HG03575 (cell line): ENCODE measurements at regions not wholly inside any gene's neighbourhood (a gene's known extent, or its start where the extent isn't known, plus 50 kb on each side); places are given as distances from the start of the nearest gene placed in this dataset.
"Not testable (repeated sequence)": the region's sequence is repeated elsewhere in the genome, so short reads cannot be mapped to it uniquely, and the experiment has no call there.

Source experiments
- ATAC-seq: cut with Tn5 transposase; IDR thresholded peaks from one replicate; pipeline ENCODE4 v1.9.1; 2021; ENCODE audit not compliant: unreplicated experiment, insufficient number of reproducible peaks, low FRiP score; ENCODE audit errors: extremely low read depth

DNA sequence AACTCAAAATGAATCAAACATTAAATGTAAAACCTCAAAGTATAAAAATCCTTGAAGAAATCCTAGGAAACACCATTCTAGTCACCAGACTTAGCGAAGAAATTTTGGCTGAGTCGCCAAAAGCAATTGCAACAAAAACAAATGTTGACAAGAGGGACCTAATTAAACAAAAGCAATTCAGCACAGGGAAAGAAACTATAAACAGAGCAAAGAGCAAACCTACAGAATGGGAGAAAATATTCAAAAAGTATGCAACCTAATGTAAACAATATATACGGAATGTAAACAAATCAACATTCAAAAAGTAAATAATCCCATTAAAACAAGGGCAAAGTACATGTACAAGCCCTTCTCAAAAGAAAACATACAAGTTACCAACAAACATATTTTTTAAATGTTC, 974.7 kb downstream of the TRAM1L1 start:
- ATAC-seq: no peak

DNA sequence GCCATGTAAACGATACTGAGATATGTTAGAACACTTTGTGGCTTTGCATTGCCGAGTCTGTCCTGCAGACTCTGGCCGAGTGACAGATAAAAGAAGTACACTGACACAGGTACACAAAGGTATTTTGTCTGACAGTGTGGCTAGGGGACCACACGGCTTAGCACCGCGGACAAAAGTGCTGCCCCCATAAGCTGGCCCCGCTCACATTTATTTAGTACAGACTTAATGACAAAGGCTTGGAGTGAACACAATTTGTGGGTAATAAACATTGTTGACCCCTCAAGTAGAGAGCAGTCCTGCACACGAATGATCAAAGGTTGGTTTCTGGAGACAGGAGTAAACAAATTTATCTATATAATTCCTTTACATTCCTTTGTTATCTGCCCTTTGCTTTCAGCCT, 976.8 kb downstream of the TRAM1L1 start:
- no peak for ATAC-seq

DNA sequence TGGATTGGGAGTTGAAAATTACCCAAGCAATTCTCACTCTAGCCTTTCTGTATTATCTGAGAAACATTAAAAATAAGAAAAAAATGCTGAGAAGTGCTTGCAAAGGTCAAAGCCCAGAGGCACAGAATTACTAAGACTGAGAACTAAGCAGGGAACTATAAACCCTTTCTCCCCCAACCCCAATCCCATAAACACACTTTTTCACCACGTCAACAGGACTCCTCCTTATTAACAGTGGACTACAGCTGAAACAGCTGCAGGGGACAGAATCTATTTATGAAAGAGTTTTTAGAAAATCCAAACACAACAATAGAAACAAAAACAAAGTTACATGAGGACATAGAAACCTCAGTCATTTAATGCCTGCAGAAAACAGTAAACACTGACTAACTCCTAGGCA, 984.1 kb downstream of the TRAM1L1 start:
- no peak for ATAC-seq

DNA sequence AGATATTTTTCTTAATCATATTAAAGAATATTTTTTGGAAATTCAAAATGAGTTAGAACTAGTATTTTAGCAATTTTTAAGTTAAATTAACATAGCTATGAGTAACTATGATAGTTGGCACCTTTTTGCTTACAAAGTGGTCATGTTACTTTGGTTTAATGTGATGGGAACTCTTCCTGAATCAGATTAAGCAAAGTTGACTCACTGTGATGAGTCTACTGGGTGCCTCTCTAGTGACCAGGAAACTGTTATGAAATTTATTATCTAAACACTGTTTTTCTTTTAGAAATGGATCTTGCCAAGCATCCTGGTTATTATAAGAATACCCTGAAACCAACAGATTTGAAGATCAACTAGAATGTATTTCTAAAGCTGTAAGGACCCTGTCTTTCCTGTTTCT, 985.8 kb downstream of the TRAM1L1 start:
- ATAC-seq: no peak

DNA sequence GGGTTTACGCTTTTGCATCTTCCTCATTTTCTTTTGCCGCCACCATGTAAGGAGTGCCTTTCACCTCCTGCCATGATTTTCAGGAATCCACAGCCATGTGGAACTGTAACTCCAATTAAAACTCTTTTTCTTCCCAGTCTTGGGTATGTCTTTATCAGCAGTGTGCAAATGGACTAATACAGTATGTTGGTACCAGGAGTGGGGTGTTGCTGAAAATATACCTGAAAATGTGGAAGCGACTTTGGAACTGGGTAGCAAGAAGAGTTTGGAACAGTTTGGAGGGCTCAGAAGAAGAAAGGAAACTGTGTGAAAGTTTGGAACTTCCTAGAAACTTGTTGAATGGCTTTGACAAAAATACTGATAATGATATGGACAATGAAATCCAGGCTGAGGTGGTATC, 983.9 kb upstream of the NDST4 start:
- ATAC-seq: not testable (repeated sequence)

DNA sequence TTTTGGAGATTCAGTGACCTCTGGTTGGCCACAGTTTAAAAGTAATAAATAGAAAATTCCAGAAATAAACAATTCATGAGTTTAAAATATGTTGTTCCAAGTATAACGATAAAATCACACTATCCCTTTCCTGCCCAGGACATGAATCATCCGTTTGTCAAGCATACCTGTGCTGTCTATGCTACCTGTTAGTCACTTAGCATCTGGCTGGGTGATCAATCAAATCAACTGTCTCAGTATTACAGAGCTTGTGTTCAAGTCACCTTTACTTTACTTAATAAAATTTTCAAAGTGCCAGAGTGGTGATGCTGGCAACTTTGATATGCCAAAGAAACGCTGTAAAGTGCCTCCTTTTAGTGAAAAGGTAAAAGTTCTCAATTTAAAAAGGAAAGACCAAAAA, 979.5 kb upstream of the NDST4 start:
- no peak for ATAC-seq

DNA sequence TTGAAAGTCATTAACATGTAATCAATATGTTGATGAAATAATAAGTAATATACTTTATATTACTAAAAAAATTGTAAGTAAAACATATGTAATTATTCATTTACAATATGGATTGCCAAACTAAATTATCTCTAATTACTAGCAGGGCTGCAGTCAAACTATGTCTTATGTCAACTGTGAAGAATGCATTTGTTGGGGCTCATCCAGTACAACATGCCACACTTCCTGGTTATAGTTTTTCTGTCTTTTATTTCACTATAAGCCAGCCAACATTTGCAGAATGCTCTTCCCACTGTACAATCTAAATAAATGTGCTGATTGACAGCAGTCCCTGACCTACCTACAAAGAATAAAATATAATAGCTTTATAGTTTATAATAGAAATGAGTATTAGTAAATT, 975.4 kb upstream of the NDST4 start:
- no peak for ATAC-seq

DNA sequence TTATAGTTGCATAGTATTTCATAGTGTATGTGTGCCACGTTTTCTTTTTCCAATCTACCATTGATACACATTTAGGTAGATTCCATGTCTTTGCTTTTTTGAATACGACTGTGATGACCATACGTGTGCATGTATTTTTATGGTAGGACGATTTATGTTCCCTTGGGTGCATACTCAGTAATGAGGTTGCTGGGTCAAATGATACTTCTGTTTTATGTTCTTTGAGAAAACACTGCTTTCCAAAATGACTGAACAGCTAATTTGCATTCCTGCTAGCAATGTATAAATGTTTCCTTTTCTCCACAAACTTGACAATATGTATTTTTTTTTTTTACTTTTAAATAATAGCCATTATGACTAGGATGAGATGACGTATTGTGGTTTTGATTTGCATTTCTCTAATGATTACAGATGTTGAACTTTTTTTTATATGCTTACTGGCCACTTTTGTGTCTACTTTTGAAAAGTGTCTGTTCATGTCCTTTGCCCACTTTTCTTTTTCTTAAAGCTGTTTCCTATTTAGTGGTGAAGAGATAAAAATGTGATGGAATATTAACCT, 969.5 kb upstream of the NDST4 start:
- no peak for ATAC-seq

DNA sequence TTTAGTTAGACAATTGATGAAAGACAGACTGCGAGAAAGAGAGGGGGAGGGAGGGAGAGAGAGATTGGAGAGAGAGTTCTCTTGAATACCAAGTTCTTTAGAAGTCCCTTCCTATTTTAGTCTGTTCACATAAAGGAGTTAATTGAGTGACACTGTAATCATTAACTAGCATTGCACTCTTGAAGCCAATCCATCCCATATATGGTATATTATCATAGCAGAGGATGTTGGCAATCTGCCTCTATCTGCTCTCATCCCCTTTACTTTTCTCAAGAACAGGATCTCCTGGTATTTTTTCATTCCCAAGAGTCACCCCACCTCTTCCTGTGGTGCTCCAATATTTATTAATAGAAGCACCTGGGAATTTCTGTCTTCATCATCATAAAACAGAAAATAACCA, 959.6 kb upstream of the NDST4 start:
- no peak for ATAC-seq

DNA sequence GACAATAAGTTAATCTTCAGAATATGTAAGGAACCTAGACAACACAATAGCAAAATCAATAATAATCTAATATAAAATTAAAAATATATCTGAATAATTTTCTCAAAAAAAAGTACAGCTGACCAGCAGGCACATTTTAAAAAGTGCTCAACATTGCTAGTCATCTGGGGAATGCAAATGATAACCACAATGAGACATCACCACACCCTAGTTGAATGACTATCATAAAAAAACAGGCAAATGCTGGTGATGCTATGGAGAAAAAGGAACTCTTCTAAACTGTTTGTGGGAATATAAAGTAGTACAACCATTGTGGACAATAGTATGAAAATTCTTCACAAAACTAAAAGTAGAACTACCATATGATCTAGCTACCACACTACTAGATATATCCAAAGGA, 956.9 kb upstream of the NDST4 start:
- no peak for ATAC-seq

DNA sequence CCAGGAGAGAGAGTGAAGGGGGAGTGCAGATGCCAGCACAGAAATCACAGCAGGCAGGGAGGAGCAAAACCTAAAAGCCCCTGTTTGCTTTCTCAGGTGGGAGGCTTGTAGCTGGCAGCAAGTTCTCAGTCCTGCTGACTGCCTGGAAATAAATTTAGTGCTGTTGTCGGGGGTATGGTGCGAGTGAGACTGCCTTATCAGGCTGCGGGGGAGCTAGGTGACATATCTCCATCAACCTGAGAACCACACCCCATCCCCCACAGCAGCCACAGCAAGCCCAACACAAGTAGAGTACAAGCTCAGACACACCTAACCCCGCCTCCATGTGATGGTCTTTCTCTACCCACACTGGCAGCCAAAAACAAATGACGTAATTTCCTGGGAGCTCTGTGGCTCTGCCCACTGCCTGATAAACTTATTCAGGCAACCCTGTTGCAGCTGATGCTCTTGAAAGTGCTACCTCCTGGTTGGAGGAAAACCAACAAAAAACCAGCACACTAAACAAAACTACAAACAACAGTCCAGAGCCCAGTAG, 953.4 kb upstream of the NDST4 start:
- no peak for ATAC-seq

DNA sequence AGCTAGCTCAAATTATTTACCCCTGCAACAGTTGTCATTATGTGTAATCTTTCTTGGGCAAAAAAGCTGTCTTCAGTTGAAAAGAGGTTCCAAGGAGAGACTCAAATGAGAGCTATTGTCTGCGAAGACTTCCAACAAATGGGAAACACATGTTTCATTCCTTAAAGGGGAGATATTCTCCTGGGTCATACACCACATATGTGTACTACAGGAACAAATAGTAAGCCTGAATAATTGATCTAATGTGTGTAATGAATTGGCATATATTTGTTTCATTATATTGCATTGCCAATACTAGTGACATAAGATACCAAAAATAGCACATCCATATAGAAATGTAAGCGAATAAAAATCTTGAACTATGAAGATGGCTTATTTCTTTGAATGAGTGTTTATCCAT, 950.9 kb upstream of the NDST4 start:
- no peak for ATAC-seq

DNA sequence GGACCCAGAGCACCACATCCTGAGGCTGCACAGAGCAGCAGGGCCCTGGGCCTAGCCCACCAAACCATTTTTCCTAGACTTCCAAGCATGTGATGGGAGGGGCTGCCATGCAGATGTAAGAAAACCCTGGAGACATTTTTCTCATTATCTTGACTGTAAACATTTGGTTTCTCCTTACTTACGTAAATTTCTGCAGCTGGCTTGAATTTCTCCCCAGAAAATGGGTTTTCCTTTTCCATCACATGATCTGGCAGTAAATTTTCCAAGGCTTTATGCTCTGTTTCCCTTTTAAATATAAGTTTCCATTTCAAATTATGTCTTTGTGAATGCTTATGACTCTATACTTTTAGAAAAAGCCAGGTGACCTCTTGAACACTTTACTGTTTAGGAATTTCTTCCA, 945.9 kb upstream of the NDST4 start:
- ATAC-seq: no peak

DNA sequence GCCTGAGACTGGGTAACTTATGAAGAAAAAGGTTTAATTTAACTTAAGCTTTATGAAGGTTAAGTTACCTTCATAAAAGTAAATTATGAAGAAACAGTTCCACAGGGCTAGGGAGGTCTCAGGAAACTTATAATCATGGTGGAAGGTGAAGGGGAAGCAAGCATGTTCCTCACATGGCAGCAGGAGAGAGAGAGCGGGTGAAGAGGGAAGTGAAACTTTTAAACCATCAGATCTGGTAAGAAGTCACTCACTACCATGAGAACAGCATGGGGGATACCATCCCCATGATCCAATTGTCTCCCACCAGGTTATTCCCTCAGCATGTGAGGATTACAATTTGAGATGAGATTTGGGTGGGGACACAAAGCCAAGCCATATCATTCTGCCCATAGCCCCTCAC, 944.7 kb upstream of the NDST4 start:
- no peak for ATAC-seq

DNA sequence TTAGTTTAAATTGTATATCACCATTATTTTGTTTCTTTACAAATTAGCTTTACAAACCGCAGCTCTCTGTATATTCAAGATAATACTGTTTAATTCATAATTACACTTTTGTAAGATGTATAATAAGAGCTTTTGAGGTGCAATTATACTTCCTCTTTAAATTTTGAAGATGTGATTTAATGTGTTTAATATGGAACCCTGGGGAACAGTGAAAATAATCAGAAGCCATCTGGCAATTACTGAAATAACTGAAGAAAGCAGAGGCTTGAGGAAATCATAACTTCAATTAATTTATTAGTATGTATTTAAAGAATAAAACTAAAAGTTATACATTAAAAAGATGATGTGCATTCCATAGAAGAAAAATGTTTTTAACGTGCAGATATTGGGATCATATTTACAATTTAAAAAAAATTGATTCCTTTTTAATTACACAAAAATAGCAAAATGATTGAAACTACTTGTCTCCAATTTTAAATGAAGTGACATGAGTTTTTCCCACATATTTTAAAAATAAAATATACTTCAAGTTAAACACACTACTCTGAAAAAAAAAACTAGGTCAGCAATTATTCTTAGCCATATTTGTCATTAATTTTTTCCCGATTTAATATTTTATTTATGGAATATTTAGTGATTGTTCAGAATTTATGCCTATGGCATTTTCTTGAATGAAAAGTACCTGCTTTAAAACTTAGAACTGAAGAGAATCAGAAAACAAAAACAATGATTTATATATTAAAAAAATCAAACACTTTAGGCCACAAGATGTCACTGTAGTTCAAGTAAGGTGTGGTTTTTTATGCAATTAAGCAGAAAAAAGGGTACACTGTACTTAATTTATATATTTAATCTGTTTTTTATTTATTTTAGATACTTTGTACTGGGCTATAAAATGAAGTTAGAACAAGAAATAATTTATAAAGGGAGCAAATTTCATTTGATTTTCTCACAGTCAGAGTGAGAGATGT, 942.7 kb upstream of the NDST4 start:
- no peak for ATAC-seq

DNA sequence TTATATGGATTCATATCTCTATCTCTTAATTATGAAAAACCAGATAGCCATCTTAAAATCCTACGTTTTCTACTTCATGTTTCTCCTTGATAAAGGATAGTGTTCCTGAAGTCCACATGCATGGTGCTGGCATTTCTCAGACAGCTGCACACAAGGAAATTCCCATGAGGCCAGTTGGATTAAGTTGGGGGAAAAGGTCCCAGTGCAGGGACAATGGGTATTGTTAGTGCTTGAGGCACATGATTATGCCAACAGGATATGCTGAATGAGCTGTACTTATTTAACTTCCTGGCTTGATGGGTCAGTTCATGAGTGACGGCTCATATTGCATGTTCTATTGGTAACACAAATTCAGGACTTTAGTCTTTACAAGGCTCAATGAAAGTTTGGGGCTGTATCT, 913.9 kb upstream of the NDST4 start:
- no peak for ATAC-seq

DNA sequence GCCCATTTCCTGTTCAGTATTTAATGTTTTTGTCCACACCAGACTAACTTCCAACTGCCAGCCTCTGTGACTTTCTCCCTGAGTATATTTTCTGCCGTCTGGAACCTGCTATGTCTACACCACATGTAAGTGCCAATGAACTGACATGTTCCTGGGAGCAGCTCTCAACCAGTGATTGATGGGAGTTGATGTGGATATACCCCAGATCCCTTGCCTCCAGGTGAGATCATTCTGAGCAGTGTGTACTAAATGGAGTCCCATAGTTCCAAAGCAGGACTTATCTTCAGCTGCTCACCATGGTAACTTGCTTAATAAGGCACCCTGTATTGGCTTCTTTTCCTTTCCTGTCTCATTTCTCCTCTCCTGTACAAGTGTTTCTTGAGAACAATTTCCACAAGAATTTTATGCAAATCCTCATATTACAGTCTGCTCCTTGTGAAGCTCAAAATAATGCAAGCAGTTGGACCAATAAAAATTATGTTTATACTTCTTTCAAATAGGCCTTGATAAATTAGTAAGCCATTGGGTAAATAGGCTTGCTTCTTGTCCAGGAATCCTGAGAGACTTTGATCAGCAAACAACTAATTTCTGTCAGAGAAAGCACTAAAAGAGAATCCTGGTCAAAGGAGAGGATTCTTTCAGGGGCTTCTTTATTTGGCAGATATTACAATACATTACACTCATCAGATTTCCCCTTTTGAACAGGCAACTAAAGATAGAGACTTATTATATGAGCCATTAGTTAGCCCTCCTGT, 911.7 kb upstream of the NDST4 start:
- ATAC-seq: no peak

DNA sequence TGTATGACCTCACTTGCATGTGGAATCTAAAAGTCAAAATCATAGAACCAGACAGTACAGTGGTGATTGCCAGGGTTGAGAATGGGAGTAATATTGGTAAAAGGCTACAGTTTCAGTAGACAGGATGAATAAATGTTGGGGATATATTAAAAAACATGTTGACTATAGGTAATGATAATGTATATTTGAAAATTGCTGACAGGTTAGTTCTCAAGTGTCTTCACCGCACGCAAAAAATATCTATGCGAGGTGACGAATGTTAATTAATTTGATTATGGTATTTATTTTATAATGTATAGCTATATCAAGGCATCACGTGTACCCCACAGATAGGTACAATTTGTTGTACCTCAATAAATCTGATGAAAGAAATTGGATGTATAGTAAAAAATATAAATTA, 909.6 kb upstream of the NDST4 start:
- ATAC-seq: no peak

DNA sequence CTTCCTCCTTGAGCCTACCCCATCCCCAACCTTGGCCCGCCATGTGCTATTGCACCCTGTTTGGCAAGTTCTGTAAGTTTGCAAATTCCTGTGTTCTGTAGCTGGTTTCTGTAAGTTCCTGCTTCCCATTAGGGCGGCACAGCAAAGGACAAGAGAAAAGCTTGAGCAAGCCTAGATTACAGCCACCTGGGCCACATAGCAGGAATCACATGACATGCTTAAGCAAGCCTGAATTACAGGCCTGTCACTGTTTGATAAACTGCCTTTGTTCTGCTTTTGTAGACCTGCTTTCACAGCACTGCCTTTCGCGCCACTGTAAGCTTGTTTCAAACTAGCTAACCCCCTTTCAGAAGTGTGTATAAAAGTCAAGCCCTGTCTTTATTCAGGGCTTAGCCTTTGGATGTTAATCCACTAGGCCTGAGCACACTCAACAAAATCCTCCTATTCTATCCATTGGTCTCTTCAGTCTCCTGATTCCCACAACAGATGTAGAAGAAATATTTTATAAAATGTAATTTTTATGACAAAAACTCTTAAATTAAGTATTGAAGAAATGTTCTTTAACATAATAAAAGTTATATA, 906.8 kb upstream of the NDST4 start:
- no peak for ATAC-seq
